ENCODE measurements at regions not wholly inside any gene's neighbourhood (a gene's known extent, or its start where the extent isn't known, plus 50 kb on each side); places are given as distances from the start of the nearest gene placed in this dataset.

DNA sequence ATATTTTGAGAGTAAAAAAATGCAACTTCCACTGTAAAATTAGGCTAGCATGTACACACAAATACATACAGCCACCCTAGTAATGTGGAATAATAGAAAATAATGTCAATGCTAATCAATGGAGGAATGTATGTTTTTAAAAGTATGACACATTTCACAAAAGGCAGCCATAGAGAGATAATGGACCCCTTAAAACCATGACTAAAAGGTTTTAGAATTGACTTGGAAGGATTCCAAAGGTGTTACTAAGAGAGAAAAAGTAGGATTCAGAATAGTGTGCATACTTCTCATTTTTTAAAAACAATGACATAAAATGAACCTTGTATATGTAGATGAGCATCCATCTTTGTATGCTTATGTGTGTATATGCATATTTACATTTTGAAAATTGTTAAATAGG is 597.9 kb upstream of the PCDH9 start:
- TF ChIP-seq RAD21 (IDR thresholded peaks at IDR 0.05; ENCODE audit: low read length): no peak
- TF ChIP-seq, protein P1, sequence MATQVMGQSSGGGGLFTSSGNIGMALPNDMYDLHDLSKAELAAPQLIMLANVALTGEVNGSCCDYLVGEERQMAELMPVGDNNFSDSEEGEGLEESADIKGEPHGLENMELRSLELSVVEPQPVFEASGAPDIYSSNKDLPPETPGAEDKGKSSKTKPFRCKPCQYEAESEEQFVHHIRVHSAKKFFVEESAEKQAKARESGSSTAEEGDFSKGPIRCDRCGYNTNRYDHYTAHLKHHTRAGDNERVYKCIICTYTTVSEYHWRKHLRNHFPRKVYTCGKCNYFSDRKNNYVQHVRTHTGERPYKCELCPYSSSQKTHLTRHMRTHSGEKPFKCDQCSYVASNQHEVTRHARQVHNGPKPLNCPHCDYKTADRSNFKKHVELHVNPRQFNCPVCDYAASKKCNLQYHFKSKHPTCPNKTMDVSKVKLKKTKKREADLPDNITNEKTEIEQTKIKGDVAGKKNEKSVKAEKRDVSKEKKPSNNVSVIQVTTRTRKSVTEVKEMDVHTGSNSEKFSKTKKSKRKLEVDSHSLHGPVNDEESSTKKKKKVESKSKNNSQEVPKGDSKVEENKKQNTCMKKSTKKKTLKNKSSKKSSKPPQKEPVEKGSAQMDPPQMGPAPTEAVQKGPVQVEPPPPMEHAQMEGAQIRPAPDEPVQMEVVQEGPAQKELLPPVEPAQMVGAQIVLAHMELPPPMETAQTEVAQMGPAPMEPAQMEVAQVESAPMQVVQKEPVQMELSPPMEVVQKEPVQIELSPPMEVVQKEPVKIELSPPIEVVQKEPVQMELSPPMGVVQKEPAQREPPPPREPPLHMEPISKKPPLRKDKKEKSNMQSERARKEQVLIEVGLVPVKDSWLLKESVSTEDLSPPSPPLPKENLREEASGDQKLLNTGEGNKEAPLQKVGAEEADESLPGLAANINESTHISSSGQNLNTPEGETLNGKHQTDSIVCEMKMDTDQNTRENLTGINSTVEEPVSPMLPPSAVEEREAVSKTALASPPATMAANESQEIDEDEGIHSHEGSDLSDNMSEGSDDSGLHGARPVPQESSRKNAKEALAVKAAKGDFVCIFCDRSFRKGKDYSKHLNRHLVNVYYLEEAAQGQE (IDR thresholded peaks at IDR 0.05; ENCODE audit: low read depth, low read length): no peak

Measured in SK-N-SH (cell line).